ENCODE measurements at regions not wholly inside any gene's neighbourhood (a gene's known extent, or its start where the extent isn't known, plus 50 kb on each side); places are given as distances from the start of the nearest gene placed in this dataset.

GRCh38 chr11:134541355-134541754 is 129.3 kb upstream of the B3GAT1 start:
- ChIA-PET POLR2A (no interaction called here), CTCF (no interaction called here)
- no peak for DNase-seq (ENCODE audit: low read depth)
- no peaks in the 10 kb centered on the region for H3K27me3 ChIP-seq (ENCODE audit: control insufficient read depth, insufficient read depth, low read length)
- H3K4me3 ChIP-seq (ENCODE audit: low read depth, low read length) = no peak overlapping the region
- H3K36me3 ChIP-seq (ENCODE audit: control insufficient read depth, insufficient read depth, low read length) = no peaks in the 10 kb centered on the region
- no peak for TF ChIP-seq CTCF (IDR thresholded peaks at IDR 0.05; ENCODE audit: insufficient read depth, low read depth, low read length)

- no peak for TF ChIP-seq CTCF (IDR thresholded peaks at IDR 0.05; ENCODE audit: insufficient read depth, low read depth, low read length)
- ChIA-PET CTCF (no interaction called here), POLR2A (no interaction called here)
- Histone ChIP-seq H3K36me3 (ENCODE audit: control insufficient read depth, insufficient read depth, low read length) (no peaks in the 10 kb centered on the region), H3K27me3 (ENCODE audit: control insufficient read depth, insufficient read depth, low read length) (no peaks in the 10 kb centered on the region), H3K4me3 (ENCODE audit: low read depth, low read length) (no peak overlapping the region)
- no peak for DNase-seq (ENCODE audit: low read depth)
Measured at GRCh38 chr11:134539285-134539684, 127.2 kb upstream of the B3GAT1 start.

GRCh38 chr11:134538742-134539141 is 126.7 kb upstream of the B3GAT1 start:
- Histone ChIP-seq H3K36me3 (ENCODE audit: control insufficient read depth, insufficient read depth, low read length) (no peaks in the 10 kb centered on the region), H3K4me3 (ENCODE audit: low read depth, low read length) (no peak overlapping the region), H3K27me3 (ENCODE audit: control insufficient read depth, insufficient read depth, low read length) (no peaks in the 10 kb centered on the region)
- POLR2A ChIA-PET = no interaction called here
- CTCF ChIA-PET = no interaction called here
- DNase-seq (ENCODE audit: low read depth) = no peak
- TF ChIP-seq CTCF (IDR thresholded peaks at IDR 0.05; ENCODE audit: insufficient read depth, low read depth, low read length) = no peak

- POLR2A ChIA-PET = no interaction called here
Measured at GRCh38 chr11:134537941-134538340, 125.9 kb upstream of the B3GAT1 start.

GRCh38 chr11:134537296-134537695 is 125.3 kb upstream of the B3GAT1 start:
- DNase-seq (ENCODE audit: low read depth) = no peak
- CTCF ChIA-PET = no interaction called here
- TF ChIP-seq CTCF (IDR thresholded peaks at IDR 0.05; ENCODE audit: insufficient read depth, low read depth, low read length) = no peak
- H3K36me3 ChIP-seq (ENCODE audit: control insufficient read depth, insufficient read depth, low read length) = no peaks in the 10 kb centered on the region
- no peaks in the 10 kb centered on the region for H3K27me3 ChIP-seq (ENCODE audit: control insufficient read depth, insufficient read depth, low read length)
- H3K4me3 ChIP-seq (ENCODE audit: low read depth, low read length) = no peak overlapping the region
- POLR2A ChIA-PET = no interaction called here

More at GRCh38 chr11:134537941-134538340, 125.9 kb upstream of the B3GAT1 start:
- no peaks in the 10 kb centered on the region for H3K27me3 ChIP-seq (ENCODE audit: control insufficient read depth, insufficient read depth, low read length)
- no peaks in the 10 kb centered on the region for H3K36me3 ChIP-seq (ENCODE audit: control insufficient read depth, insufficient read depth, low read length)
- DNase-seq (ENCODE audit: low read depth) = no peak
- no peak overlapping the region for H3K4me3 ChIP-seq (ENCODE audit: low read depth, low read length)
- CTCF ChIA-PET = no interaction called here
- TF ChIP-seq CTCF (IDR thresholded peaks at IDR 0.05; ENCODE audit: insufficient read depth, low read depth, low read length) = no peak

Data from BJ (cell line).